ENCODE measurements at regions not wholly inside any gene's neighbourhood (a gene's known extent, or its start where the extent isn't known, plus 50 kb on each side); places are given as distances from the start of the nearest gene placed in this dataset.
A peak's percentile ranks its signal among the peaks of the same experiment; 100 is the strongest.

DNA sequence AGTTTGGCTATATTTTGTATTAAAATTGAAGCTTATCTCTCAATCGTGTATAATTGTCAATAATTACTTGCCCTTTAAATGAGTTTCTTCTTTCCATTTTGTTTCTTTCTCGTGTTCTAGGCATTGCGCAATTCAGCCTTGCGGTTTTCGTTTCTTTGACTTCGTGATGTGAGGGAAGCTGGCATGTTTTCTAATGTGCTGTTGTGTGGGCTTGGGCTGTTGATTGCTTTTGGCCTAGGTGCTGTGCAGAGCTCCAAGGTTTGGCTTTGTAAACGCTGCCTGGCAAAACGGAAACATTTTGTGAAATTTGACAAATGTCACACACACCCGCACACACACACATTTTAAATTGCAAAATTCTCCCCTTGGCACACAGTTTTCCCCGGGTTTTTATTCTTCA lies 242.6 kb upstream of the TCF4 start:
- peak; percentile 22 to 39 (median 36) for DNase-seq

GRCh38 chr18:55821219-55821618 lies 233.2 kb upstream of the TCF4 start:
- no peak for DNase-seq

DNA sequence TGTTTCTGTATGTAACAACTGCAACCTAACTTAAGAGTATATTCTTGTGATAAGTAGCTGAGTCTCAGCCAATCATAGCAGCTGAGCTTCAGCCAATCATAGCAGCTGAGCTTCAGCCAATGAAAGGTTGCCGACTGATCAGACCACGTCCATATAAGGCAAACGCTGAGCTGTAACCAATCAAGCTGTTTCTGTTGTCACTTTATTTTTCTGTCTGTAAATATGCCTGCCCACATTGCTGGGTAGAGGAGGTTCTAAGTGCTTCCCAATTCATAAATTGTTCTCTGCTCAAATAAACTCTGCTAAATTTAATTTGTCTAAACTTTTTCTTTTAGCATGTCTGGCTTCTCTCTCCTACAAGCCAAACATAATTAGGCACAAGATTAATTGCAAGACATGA lies 231.5 kb upstream of the TCF4 start:
- no peak for DNase-seq

DNA sequence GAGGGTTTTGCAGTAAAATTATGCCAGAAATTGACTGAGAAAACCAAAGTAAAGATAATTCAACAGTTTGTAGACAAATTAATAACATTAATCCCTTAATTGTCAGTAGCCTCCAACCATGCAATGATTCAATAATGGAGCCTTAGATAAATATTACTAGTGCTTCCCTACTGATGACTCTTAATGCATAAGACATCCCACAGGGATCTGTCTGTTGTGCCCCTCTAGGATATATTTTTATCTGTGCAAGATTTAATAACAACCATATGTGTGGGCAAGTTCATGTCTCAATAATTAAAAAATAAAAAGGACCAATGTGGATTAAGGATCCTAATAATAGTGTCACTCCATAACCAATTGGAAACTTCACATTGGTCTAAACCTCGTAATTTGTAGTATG lies 230.3 kb upstream of the TCF4 start:
- DNase-seq, result no peak

GRCh38 chr18:55811925-55812324 lies 223.9 kb upstream of the TCF4 start:
- no peak for DNase-seq

- no peak for DNase-seq
Observed at GRCh38 chr18:55805666-55806065, 217.7 kb upstream of the TCF4 start.

GRCh38 chr18:55795101-55795669 lies 207.2 kb upstream of the TCF4 start:
- no peak for DNase-seq

- no peak for DNase-seq
Observed at GRCh38 chr18:55794288-55795052, 206.5 kb upstream of the TCF4 start.

DNA sequence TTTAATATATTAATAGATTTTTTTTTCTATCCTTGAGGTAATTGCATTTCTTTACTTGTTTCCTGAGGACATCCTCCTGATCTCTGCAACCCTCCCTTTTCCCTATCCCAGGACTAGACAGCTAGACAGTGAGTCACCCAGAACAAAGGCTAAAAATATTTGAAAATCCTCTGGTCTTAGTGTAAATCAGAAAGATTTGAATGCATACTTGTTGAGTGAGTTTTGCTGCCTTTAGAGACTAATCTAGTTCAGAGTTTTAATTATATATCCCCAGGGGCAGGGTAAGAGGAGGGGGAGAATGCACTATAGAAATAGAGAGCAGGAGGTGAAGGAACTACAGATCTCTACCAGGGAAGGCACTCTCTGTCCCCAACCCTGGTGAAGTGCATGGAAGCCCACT lies 202.3 kb upstream of the TCF4 start:
- no peak for DNase-seq

DNA sequence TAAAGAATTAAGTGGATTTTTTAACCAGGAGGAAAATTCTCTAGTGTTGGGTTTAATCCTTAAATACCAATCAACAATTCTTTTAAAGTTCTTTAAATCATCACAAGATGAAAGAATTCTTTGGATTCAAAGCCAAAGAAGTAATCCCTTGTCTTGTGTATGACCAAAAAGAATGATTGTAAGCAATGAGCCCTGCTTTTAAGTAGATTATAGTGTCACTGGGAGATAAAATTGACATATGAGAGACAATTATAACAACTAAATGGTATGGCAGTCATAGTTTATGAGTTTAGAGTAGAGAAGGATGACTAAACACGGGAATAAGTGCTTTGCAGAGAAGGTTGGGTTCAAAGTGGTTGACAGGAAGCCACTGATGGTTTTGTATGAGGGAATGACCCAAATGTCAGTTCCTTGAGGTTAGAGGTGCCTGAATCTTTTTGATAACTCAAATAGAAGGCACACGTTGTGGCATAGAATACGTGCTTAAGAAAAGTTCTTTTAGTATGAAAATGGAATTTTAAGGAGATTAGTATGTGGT lies 199.6 kb upstream of the TCF4 start:
- DNase-seq, result no peak

GRCh38 chr18:55786651-55787272 lies 198.8 kb upstream of the TCF4 start:
- DNase-seq, result no peak

GRCh38 chr18:55783921-55784320 lies 195.9 kb upstream of the TCF4 start:
- DNase-seq, result no peak

- DNase-seq, result peak; percentile 28 to 41 (median 34)
Observed at GRCh38 chr18:55781481-55781957, 193.5 kb upstream of the TCF4 start.

GRCh38 chr18:55780586-55781071 lies 192.6 kb upstream of the TCF4 start:
- DNase-seq, result peak in 1 of 3 donors; percentile 22

- DNase-seq, result peak; percentile 26 to 62 (median 28)
Observed at GRCh38 chr18:55779691-55780585, 191.9 kb upstream of the TCF4 start.

DNA sequence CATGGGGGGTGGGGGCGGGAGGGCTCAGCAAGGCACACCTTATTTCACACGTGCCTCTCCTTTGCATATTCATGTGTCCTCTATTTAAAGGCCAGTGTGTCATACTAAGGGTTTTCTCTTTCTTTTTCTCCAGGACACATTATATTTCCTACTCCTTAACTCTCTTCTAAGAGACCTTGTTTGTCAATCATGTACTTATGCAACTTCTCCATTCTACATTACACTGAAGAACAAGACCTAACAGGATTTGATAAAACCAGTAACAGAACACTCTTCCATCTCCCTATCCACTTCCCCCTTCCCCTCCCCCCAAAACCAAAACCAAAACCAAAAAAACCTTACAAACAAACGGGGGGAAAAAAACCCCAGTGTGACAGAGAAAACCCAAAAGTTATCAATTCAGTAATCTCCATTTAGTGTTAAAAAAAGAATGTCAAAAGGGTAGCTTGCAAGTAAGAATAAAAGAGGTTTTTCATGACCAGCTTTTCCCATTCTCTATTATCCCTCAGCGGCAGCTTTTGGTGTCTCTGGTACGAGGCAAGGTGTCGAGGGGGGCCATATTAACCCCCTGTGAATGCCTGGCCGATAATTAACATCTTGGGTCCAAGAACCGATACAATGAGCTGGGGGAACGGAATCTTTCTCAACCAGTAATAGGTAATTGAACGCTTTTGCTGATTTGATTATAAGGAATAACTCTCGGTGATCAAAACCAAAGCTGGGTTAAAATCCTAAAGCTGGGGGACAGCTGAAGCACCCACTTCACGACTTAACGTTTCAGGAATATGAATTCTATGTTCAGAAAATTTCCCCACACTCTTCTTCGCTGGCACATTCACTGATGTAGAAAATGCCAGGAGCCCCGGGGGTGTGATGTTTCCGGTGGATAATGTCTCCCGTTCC lies 191.0 kb upstream of the TCF4 start:
- peak; percentile 73 to 84 (median 80) for DNase-seq

GRCh38 chr18:55777666-55778304 lies 189.8 kb upstream of the TCF4 start:
- DNase-seq, result no peak

GRCh38 chr18:55775972-55776371 lies 188.0 kb upstream of the TCF4 start:
- DNase-seq, result no peak

- DNase-seq, result no peak
Observed at GRCh38 chr18:55774505-55774904, 186.5 kb upstream of the TCF4 start.

GRCh38 chr18:55768255-55768654 lies 180.3 kb upstream of the TCF4 start:
- peak in 1 of 3 donors; percentile 5 for DNase-seq

DNA sequence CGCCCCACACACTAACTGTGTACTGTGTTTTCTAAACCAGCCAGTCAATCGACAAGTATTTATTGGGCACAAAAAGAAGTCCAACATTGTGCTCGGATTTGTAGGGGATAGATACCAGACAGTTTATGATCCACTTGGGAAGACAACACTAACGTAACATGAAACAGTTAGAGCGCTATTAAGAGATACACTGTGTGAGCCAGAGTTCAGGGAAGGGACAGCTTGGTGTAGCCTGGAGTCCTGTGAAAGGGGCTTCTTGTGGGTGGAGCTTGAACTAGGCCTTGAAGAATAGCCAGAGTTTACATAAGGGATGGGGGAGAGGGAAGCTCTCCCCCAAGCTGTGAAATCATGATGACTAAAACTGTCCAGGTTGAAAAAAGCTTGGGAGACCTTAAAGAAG lies 176.4 kb upstream of the TCF4 start:
- DNase-seq, result no peak

All from suppressor macrophage treated with lipopolysaccharide for 1 hour (primary cell).